HepG2 (cell line): ENCODE measurements at regions not wholly inside any gene's neighbourhood (a gene's known extent, or its start where the extent isn't known, plus 50 kb on each side); places are given as distances from the start of the nearest gene placed in this dataset.

Source experiments
- ATAC-seq: fragments of 200-7000 bp; cut with Tn5 transposase; 3 replicates; pipeline ENCODE4 v1.9.1; 2020; ENCODE audit warnings: mild to moderate bottlenecking, moderate library complexity
- BruUV-seq: library from RNA; stranded (reverse); fragments of 400-500 nt; replicated peaks from 2 replicates; lab custom pipeline; 2021; lab: Mats Ljungman, UMichigan
- CTCF ChIA-PET: fragments of 300-600 bp; formaldehyde crosslinking; extraction: SDS; loops from one replicate; lab custom pipeline; 2021; ENCODE audit warnings: low total read pairs, inconsistent platforms, low intra/inter-chr PET ratio; lab: Yijun Ruan, JAX
- POLR2A ChIA-PET: fragments of 350-600 bp; sonication (Branson Sonifier 250); formaldehyde crosslinking; loops from one replicate; lab custom pipeline; 2020; ENCODE audit warnings: antibody characterized with exemption, inconsistent platforms; lab: Yijun Ruan, JAX
- DNase-seq: peaks from one replicate; pipeline ENCODE4 v3.0.0-alpha.2; 2015; ENCODE audit warnings: low spot score
- FAIRE-seq: peaks from 3 replicates; lab custom pipeline; 2011; peaks lifted over from hg19 to GRCh38; lab: Jason Lieb, UNC
- H2AFZ ChIP-seq: one replicate; pipeline ENCODE4 v1.6.1; 2011; ENCODE audit warnings: low read length, inconsistent platforms
- H3K27ac ChIP-seq: fragments of 300-600 bp; 3 replicates; pipeline ENCODE4 v1.8.0; 2011; ENCODE audit warnings: mixed run types, mild to moderate bottlenecking, mixed read lengths, low read length, inconsistent platforms; ENCODE audit not compliant: insufficient read depth; ENCODE audit errors: extremely low read length
- H3K27me3 ChIP-seq, 2 experiments: fragments of 200-600 bp in 1 of 2; 2 replicates in 1 of 2; 3 replicates in 1 of 2; pipeline versions ENCODE4 v1.6.0 to v1.8.0; 2011; ENCODE audit warnings: low read length in 2 of 2, mild to moderate bottlenecking in 2 of 2, moderate library complexity in 2 of 2, inconsistent platforms in 1 of 2; ENCODE audit not compliant: insufficient read depth in 2 of 2, control insufficient read depth in 1 of 2
- H3K36me3 ChIP-seq, 2 experiments: fragments of 200-600 bp in 1 of 2; replicated peaks in 1 of 2; 2 replicates in 1 of 2; 3 replicates in 1 of 2; pipeline versions ENCODE4 v1.5.1 to v1.8.0; 2011; ENCODE audit warnings: low read length in 2 of 2, inconsistent platforms in 1 of 2; ENCODE audit not compliant: insufficient read depth in 2 of 2, control insufficient read depth in 1 of 2
- H3K4me1 ChIP-seq: 2 replicates; pipeline ENCODE4 v1.5.1; 2012; ENCODE audit warnings: low read length, inconsistent platforms; ENCODE audit not compliant: insufficient read depth
- H3K4me2 ChIP-seq: 2 replicates; pipeline ENCODE4 v1.6.0; 2011; ENCODE audit warnings: low read depth, low read length, inconsistent platforms
- H3K4me3 ChIP-seq, 3 experiments: fragments of 200-600 bp in 1 of 3; sonication (generic), shearing (Covaris generic) in 1 of 3; replicated peaks in 1 of 3; 2 replicates each; pipeline ENCODE4 v1.5.1; 2011 to 2016; ENCODE audit warnings: low read length in 3 of 3, inconsistent platforms in 2 of 3, low read depth in 2 of 3, mild to moderate bottlenecking in 2 of 3, control low read depth in 1 of 3, mixed read lengths in 1 of 3; ENCODE audit not compliant: insufficient read depth in 1 of 3
- H3K79me2 ChIP-seq: one replicate; pipeline ENCODE4 v1.6.1; 2011; ENCODE audit warnings: low read length, inconsistent platforms; ENCODE audit not compliant: insufficient read depth
- H3K9ac ChIP-seq: 2 replicates; pipeline ENCODE4 v1.6.0; 2011; ENCODE audit warnings: mild to moderate bottlenecking, low read depth, low read length, inconsistent platforms; ENCODE audit not compliant: insufficient read depth
- H3K9me3 ChIP-seq: 2 replicates; pipeline ENCODE4 v1.5.1; 2012; ENCODE audit warnings: mild to moderate bottlenecking, low read length
- H4K20me1 ChIP-seq: 2 replicates; pipeline ENCODE4 v1.6.0; 2011; ENCODE audit warnings: inconsistent platforms, mild to moderate bottlenecking, low read length, moderate library complexity; ENCODE audit not compliant: insufficient read depth
- KDM1A ChIP-seq: IDR thresholded peaks from 2 replicates; pipeline ENCODE4 v1.6.1; 2016; ENCODE audit warnings: missing compliant biosample characterization
- MED1 ChIP-seq: sonication (generic); formaldehyde crosslinking; IDR thresholded peaks from 2 replicates; pipeline ENCODE4 v1.4.0; 2020; ENCODE audit warnings: missing genetic modification reagents
- NBN ChIP-seq: fragments of 450-650 bp; conservative IDR thresholded peaks from 2 replicates; pipeline ENCODE4 v1.6.1; 2017
- RBM39 ChIP-seq: fragments of 200-400 bp; formaldehyde crosslinking; IDR thresholded peaks from one replicate; pipeline ENCODE4 v1.6.1; 2018; ENCODE audit warnings: antibody characterized with exemption, mild to moderate bottlenecking, low read depth, low read length; ENCODE audit not compliant: poor library complexity, severe bottlenecking
- SIN3B ChIP-seq: fragments of 150-350 bp; IDR thresholded peaks from 2 replicates; pipeline ENCODE4 v1.6.1; 2014; ENCODE audit warnings: low read length
- SMAD9 ChIP-seq: sonication (generic); formaldehyde crosslinking; IDR thresholded peaks from 2 replicates; pipeline ENCODE4 v1.5.1; 2020; ENCODE audit warnings: mild to moderate bottlenecking, missing genetic modification reagents
- SP5 ChIP-seq: IDR thresholded peaks from 2 replicates; pipeline ENCODE4 v1.6.1; 2016; ENCODE audit warnings: low read depth, borderline replicate concordance
- SRSF1 ChIP-seq: fragments of 200-400 bp; formaldehyde crosslinking; optimal IDR thresholded peaks from 2 replicates; pipeline ENCODE3; 2017; ENCODE audit warnings: mild to moderate bottlenecking, low read depth, low read length, moderate library complexity
- SSRP1 ChIP-seq: IDR thresholded peaks from 2 replicates; pipeline ENCODE4 v1.6.1; 2016; ENCODE audit warnings: control low read depth
- TEAD3 ChIP-seq: optimal IDR thresholded peaks from 2 replicates; pipeline ENCODE3; 2016; ENCODE audit warnings: borderline replicate concordance
- THYN1 ChIP-seq: sonication (generic); formaldehyde crosslinking; IDR thresholded peaks from 2 replicates; pipeline ENCODE4 v1.8.1; 2023; ENCODE audit warnings: low read depth, mild to moderate bottlenecking, moderate library complexity, missing genetic modification reagents, borderline replicate concordance
- ZBTB3 ChIP-seq: sonication (generic); formaldehyde crosslinking; IDR thresholded peaks from 2 replicates; pipeline ENCODE4 v1.4.0; 2020; ENCODE audit warnings: low read depth, mild to moderate bottlenecking, moderate library complexity, missing genetic modification reagents, borderline replicate concordance
- ZBTB39 ChIP-seq: sonication (generic); formaldehyde crosslinking; IDR thresholded peaks from 2 replicates; pipeline ENCODE4 v1.5.0; 2020; ENCODE audit warnings: missing genetic modification reagents
- ZNF468 ChIP-seq: sonication (generic); formaldehyde crosslinking; IDR thresholded peaks from 2 replicates; pipeline ENCODE4 v1.8.0; 2022; ENCODE audit warnings: mild to moderate bottlenecking, moderate library complexity, missing genetic modification reagents
- ZNF792 ChIP-seq: IDR thresholded peaks from 2 replicates; pipeline ENCODE4 v1.6.1; 2016
- ZSCAN29 ChIP-seq: sonication (generic); formaldehyde crosslinking; conservative IDR thresholded peaks from 2 replicates; pipeline ENCODE4 v1.4.0; 2020; ENCODE audit warnings: mild to moderate bottlenecking, missing genetic modification reagents
- ZSCAN31 ChIP-seq: sonication (generic); formaldehyde crosslinking; IDR thresholded peaks from 2 replicates; pipeline ENCODE4 v1.5.0; 2020; ENCODE audit warnings: low read depth, mild to moderate bottlenecking, missing genetic modification reagents
- WGBS: methylation state at CpG from one replicate; pipeline ENCODE4 v1.1.6; 2017; ENCODE audit warnings: low lambda C conversion rate; 5-methylcytosine and 5-hydroxymethylcytosine counted together
- in situ Hi-C: cut with HindIII; loops from 2 replicates; pipeline ENCODE4 v1.10.0; 2017; ENCODE audit warnings: low pct_unique_long_range_greater_than_20kb; ENCODE audit not compliant: extremely low pct_ligation_motif_present
- intact Hi-C: fragments of 100-400 bp; cut with micrococcal nuclease; formaldehyde crosslinking; loops from one replicate; pipeline ENCODE4 v1.10.0; 2022; ENCODE audit not compliant: unreplicated experiment
- TF ChIP-seq, protein P1 (sequence below): sonication (generic); formaldehyde crosslinking; IDR thresholded peaks from 2 replicates; pipeline ENCODE4 v1.4.0; 2020; ENCODE audit warnings: missing genetic modification reagents
- TF ChIP-seq, protein P2 (sequence below): conservative IDR thresholded peaks from 2 replicates; pipeline ENCODE4 v1.6.1; 2018; ENCODE audit warnings: missing genetic modification reagents

DNA sequence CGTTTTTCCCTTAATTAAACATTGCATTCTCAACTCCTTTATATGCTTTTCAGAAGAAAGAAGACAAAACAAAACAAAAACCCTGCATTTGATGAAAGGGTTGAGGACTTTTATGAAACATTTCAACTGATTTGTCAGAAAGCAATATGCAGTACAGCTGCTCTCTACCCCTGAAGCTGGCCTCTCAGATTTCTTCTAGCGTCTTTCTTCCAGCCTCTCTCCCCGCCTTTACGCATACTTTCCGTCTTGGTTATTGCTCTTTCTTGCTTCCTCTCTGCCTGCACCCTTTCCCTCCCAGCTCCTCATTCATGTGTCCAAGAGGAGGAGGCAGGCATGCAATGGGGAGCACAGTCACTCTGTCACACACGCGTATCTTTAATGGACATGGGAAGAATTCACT lies 91.0 kb upstream of the COL1A2 start (continued):
- TF ChIP-seq RBM39 (no peak), SMAD9 (CRISPR knock-in tag) (no peak), THYN1 (CRISPR knock-in tag) (no peak), TEAD3 (CRISPR knock-in tag) (no peak), NBN (no peak), MED1 (CRISPR knock-in tag) (no peak)
- TF ChIP-seq, protein P1, sequence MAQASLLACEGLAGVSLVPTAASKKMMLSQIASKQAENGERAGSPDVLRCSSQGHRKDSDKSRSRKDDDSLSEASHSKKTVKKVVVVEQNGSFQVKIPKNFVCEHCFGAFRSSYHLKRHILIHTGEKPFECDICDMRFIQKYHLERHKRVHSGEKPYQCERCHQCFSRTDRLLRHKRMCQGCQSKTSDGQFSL (CRISPR knock-in tag) = no peak

- no peak overlapping the region for H2AFZ ChIP-seq
- no TSS peak for BruUV-seq
- TF ChIP-seq ZNF792 (CRISPR knock-in tag) (no peak), SSRP1 (no peak), ZBTB39 (no peak), ZNF468 (CRISPR knock-in tag) (no peak), ZSCAN29 (CRISPR knock-in tag) (no peak), SIN3B (no peak), SRSF1 (no peak), SP5 (CRISPR knock-in tag) (no peak), ZSCAN31 (CRISPR knock-in tag) (no peak), KDM1A (no peak), ZBTB3 (no peak)
- TF ChIP-seq, protein P2, sequence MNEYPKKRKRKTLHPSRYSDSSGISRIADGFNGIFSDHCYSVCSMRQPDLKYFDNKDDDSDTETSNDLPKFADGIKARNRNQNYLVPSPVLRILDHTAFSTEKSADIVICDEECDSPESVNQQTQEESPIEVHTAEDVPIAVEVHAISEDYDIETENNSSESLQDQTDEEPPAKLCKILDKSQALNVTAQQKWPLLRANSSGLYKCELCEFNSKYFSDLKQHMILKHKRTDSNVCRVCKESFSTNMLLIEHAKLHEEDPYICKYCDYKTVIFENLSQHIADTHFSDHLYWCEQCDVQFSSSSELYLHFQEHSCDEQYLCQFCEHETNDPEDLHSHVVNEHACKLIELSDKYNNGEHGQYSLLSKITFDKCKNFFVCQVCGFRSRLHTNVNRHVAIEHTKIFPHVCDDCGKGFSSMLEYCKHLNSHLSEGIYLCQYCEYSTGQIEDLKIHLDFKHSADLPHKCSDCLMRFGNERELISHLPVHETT (CRISPR knock-in tag) = no peak
Measured at GRCh38 chr7:94304878-94305277, 89.8 kb upstream of the COL1A2 start.

More at GRCh38 chr7:94304878-94305277, 89.8 kb upstream of the COL1A2 start:
- FAIRE-seq = no peak
- no peaks in the 10 kb centered on the region for H3K9me3 ChIP-seq
- H3K36me3 ChIP-seq = no peaks in the 10 kb centered on the region
- no peaks in the 10 kb centered on the region for H4K20me1 ChIP-seq
- peaks cover 0 to 3% of the 10 kb centered on the region in 2 experiments; a peak in 2 of 5 replicates for H3K27me3 ChIP-seq
- no peaks in the 10 kb centered on the region for H3K79me2 ChIP-seq
- ChIA-PET CTCF (no interaction called here), POLR2A (no interaction called here)
- intact Hi-C loops (no loop called here), in situ Hi-C loops (no loop called here)
- H3K27ac ChIP-seq = no peak overlapping the region
- H3K4me2 ChIP-seq = no peak overlapping the region
- no peak overlapping the region for H3K4me3 ChIP-seq
- 33% methylated on average over 2 of the region's 2 CpGs for WGBS
- DNase-seq = no peak
- no peak overlapping the region for H3K9ac ChIP-seq
- ATAC-seq = no peak
- H3K4me1 ChIP-seq = peaks cover 19% of the 10 kb centered on the region
